ENCODE measurements at regions not wholly inside any gene's neighbourhood (a gene's known extent, or its start where the extent isn't known, plus 50 kb on each side); places are given as distances from the start of the nearest gene placed in this dataset.

- Histone ChIP-seq H3K9ac (ENCODE audit: control insufficient read depth, extremely low read depth, insufficient read depth, low read length) (no peak overlapping the region), H3K9me3 (ENCODE audit: control insufficient read depth, low read depth, low read length) (no peaks in the 10 kb centered on the region), H4K20me1 (ENCODE audit: control insufficient read depth, extremely low read depth, insufficient read depth, low read length) (no peaks in the 10 kb centered on the region), H3K4me2 (ENCODE audit: control insufficient read depth, extremely low read depth, insufficient read depth, low read depth, low read length) (no peak overlapping the region), H2AFZ (ENCODE audit: control insufficient read depth, low read length) (no peak overlapping the region), H3K79me2 (ENCODE audit: control insufficient read depth, insufficient read depth, low read length) (no peaks in the 10 kb centered on the region), H3K4me3 (ENCODE audit: control insufficient read depth in 2 of 3, extremely low read depth in 1 of 3, insufficient read depth in 2 of 3, low read depth in 1 of 3, low read length in 3 of 3) (no peak overlapping the region), H3K9me1 (ENCODE audit: control insufficient read depth, extremely low read depth, insufficient read depth, low read length) (no peaks in the 10 kb centered on the region), H3K27me3 (ENCODE audit: control insufficient read depth, extremely low read depth, insufficient read depth, low read length) (no peaks in the 10 kb centered on the region), H3K4me1 (ENCODE audit: control insufficient read depth, extremely low read depth, insufficient read depth, low read length) (no peaks in the 10 kb centered on the region), H3K36me3 (ENCODE audit: control insufficient read depth in 2 of 2, extremely low read depth in 1 of 2, insufficient read depth in 2 of 2, low read length in 2 of 2) (no peaks in the 10 kb centered on the region), H3K27ac (ENCODE audit: control insufficient read depth, insufficient read depth, low read length) (no peak overlapping the region)
- dilution Hi-C loops (cut with MboI; ENCODE audit: extremely low pct_ligation_motif_present, low sequenced_read_pairs), result no loop called here
- DNase-seq (ENCODE audit: low read depth, low spot score) (no peak), FAIRE-seq (no peak)
- TF ChIP-seq EZH2 (IDR thresholded peaks at IDR 0.05; ENCODE audit: low read length), result no peak
- TF ChIP-seq CTCF (optimal IDR thresholded peaks at IDR 0.05 in 1 of 3, IDR thresholded peaks at IDR 0.05 in 1 of 3, conservative IDR thresholded peaks at IDR 0.05 in 1 of 3; ENCODE audit: extremely low read depth in 1 of 3, insufficient read depth in 2 of 3, low read length in 3 of 3), result no peak
These were observed 529.6 kb downstream of the PIK3C3 start for GRCh38 chr18:42484648-42485047.

- no peak for FAIRE-seq
- Histone ChIP-seq H3K9me3 (ENCODE audit: control insufficient read depth, low read depth, low read length) (no peaks in the 10 kb centered on the region), H3K9ac (ENCODE audit: control insufficient read depth, extremely low read depth, insufficient read depth, low read length) (no peak overlapping the region), H3K79me2 (ENCODE audit: control insufficient read depth, insufficient read depth, low read length) (no peaks in the 10 kb centered on the region), H3K4me1 (ENCODE audit: control insufficient read depth, extremely low read depth, insufficient read depth, low read length) (no peaks in the 10 kb centered on the region), H3K36me3 (ENCODE audit: control insufficient read depth in 2 of 2, extremely low read depth in 1 of 2, insufficient read depth in 2 of 2, low read length in 2 of 2) (no peaks in the 10 kb centered on the region), H3K27ac (ENCODE audit: control insufficient read depth, insufficient read depth, low read length) (no peak overlapping the region), H3K4me2 (ENCODE audit: control insufficient read depth, extremely low read depth, insufficient read depth, low read depth, low read length) (no peak overlapping the region), H4K20me1 (ENCODE audit: control insufficient read depth, extremely low read depth, insufficient read depth, low read length) (no peaks in the 10 kb centered on the region), H2AFZ (ENCODE audit: control insufficient read depth, low read length) (no peak overlapping the region), H3K9me1 (ENCODE audit: control insufficient read depth, extremely low read depth, insufficient read depth, low read length) (no peaks in the 10 kb centered on the region), H3K4me3 (ENCODE audit: control insufficient read depth in 2 of 3, extremely low read depth in 1 of 3, insufficient read depth in 2 of 3, low read depth in 1 of 3, low read length in 3 of 3) (no peak overlapping the region), H3K27me3 (ENCODE audit: control insufficient read depth, extremely low read depth, insufficient read depth, low read length) (no peaks in the 10 kb centered on the region)
- DNase-seq (ENCODE audit: low read depth, low spot score), result no peak
- dilution Hi-C loops (cut with MboI; ENCODE audit: extremely low pct_ligation_motif_present, low sequenced_read_pairs), result no loop called here
- TF ChIP-seq EZH2 (IDR thresholded peaks at IDR 0.05; ENCODE audit: low read length) (no peak), CTCF (optimal IDR thresholded peaks at IDR 0.05 in 1 of 3, IDR thresholded peaks at IDR 0.05 in 1 of 3, conservative IDR thresholded peaks at IDR 0.05 in 1 of 3; ENCODE audit: extremely low read depth in 1 of 3, insufficient read depth in 2 of 3, low read length in 3 of 3) (no peak)
These were observed 531.2 kb downstream of the PIK3C3 start for GRCh38 chr18:42486271-42486670.
